Peyer's patch (tissue), 4 donors: ENCODE measurements at regions not wholly inside any gene's neighbourhood (a gene's known extent, or its start where the extent isn't known, plus 50 kb on each side); places are given as distances from the start of the nearest gene placed in this dataset.
"Not testable (repeated sequence)": the region's sequence is repeated elsewhere in the genome, so short reads cannot be mapped to it uniquely, and the experiment has no call there.

ENCODE experiments used
- DNase-seq, 3 donors: peaks; one replicate each; pipeline ENCODE4 v3.0.0-alpha.2; 2017 to 2019
- H3K27ac ChIP-seq, 4 donors: fragments of 200-600 bp; sonication (generic); one replicate each; pipeline ENCODE4 v1.5.1; 2016 to 2019
- H3K27me3 ChIP-seq, 2 donors: fragments of 200-600 bp; sonication (generic); one replicate each; pipeline ENCODE4 v1.5.1; 2019
- H3K36me3 ChIP-seq, 3 donors: fragments of 200-600 bp; sonication (generic); one replicate each; pipeline ENCODE4 v1.5.1; 2016 to 2019
- H3K4me1 ChIP-seq, 4 donors: fragments of 200-600 bp; sonication (generic); one replicate each; pipeline ENCODE4 v1.5.1; 2016 to 2019
- H3K4me3 ChIP-seq, 4 donors: fragments of 200-600 bp; sonication (generic); 1 replicate in 3 of 4; 2 replicates in 1 of 4; pipeline ENCODE4 v1.5.1; 2016 to 2019; ENCODE audit warnings: mild to moderate bottlenecking in 1 of 4
- H3K9me3 ChIP-seq, 4 donors: fragments of 200-600 bp; sonication (generic); one replicate each; pipeline ENCODE4 v1.5.1; 2016 to 2019; ENCODE audit warnings: mild to moderate bottlenecking in 1 of 4
- CTCF ChIP-seq, 6 experiments: fragments of 450-650 bp in 4 of 6; fragments of 200-600 bp in 2 of 6; sonication (generic) in 1 of 6; IDR thresholded peaks; one replicate each; pipeline ENCODE4 v1.5.1; 2017 to 2019; ENCODE audit warnings: antibody characterized with exemption in 6 of 6, mild to moderate bottlenecking in 3 of 6, moderate library complexity in 1 of 6
- POLR2A ChIP-seq, 2 donors: fragments of 450-650 bp; IDR thresholded peaks; one replicate each; pipeline ENCODE4 v1.5.1; 2017; ENCODE audit warnings: antibody characterized with exemption in 2 of 2, mild to moderate bottlenecking in 2 of 2, moderate library complexity in 2 of 2

DNA sequence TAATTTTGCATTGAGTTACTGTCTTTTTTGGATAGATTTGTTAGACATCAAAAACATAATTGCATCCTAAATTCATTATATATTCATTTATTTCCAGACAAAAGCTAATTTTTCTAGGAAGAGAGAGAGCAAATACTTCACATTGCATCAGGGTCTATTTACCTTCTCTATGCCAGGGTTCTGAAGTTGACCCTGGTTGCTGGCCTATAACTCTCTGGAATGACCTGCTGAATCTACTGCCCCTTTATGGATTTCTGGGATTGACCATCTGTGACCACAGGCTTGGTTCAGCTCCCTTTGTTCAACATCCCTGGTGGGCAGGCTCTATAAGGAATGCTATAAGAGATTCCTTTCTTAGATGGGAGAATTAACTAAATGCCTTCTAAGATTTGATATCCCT lies 414.8 kb upstream of the STXBP6 start:
- DNase-seq = no peak
- no peaks in the 10 kb centered on the region for H3K4me1 ChIP-seq
- no peak overlapping the region for H3K4me3 ChIP-seq
- no peaks in the 10 kb centered on the region for H3K9me3 ChIP-seq
- TF ChIP-seq POLR2A (IDR thresholded peaks at IDR 0.05) = no peak
- TF ChIP-seq CTCF (IDR thresholded peaks at IDR 0.05) = no peak
- no peaks in the 10 kb centered on the region for H3K36me3 ChIP-seq
- no peaks in the 10 kb centered on the region for H3K27me3 ChIP-seq
- no peak overlapping the region for H3K27ac ChIP-seq

DNA sequence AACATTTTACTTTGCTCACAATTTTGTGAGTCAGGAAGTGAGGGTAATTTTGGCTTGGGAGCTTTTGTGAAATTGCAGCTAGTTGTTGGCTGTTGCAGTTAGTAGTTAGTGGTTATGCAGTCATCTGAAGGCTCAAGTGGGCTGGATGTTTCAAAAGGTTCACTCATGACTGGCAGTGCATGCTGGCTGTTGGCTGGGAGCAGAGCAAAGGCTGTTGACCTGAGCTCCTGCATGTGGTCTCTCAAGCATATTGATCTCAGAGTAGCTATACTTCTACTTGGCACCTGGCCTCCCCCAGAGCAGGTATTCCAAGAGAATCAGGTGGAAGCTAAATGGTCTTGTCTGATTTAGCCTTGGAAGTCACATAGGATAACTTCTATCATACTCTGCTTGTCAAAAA lies 414.1 kb upstream of the STXBP6 start:
- no peaks in the 10 kb centered on the region for H3K9me3 ChIP-seq
- H3K36me3 ChIP-seq = no peaks in the 10 kb centered on the region
- H3K27me3 ChIP-seq = no peaks in the 10 kb centered on the region
- H3K4me3 ChIP-seq = no peak overlapping the region
- no peak for DNase-seq
- TF ChIP-seq POLR2A (IDR thresholded peaks at IDR 0.05) = no peak
- TF ChIP-seq CTCF (IDR thresholded peaks at IDR 0.05) = no peak
- no peaks in the 10 kb centered on the region for H3K4me1 ChIP-seq
- no peak overlapping the region for H3K27ac ChIP-seq

DNA sequence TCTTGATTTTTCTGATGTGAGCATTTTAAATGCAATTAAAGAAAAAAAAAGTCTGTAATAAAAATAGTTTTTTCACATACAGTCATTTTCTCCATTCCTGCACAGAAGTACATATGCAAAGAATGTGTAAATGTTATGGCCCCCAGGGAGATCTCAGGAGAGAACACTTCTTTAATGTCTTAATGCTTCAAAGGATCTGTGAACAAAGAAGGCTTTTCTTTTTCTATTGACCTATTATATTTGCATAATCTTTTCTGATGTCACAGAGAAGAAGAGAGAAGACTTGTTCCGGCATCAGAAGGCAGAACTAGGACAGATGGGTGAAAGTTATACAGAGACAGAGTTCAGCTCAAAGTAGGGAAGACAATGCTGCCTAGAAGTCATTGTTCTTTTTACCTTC lies 413.5 kb upstream of the STXBP6 start:
- Histone ChIP-seq H3K4me3 (no peak overlapping the region), H3K27ac (no peak overlapping the region), H3K9me3 (no peaks in the 10 kb centered on the region), H3K4me1 (no peaks in the 10 kb centered on the region), H3K36me3 (no peaks in the 10 kb centered on the region), H3K27me3 (no peaks in the 10 kb centered on the region)
- TF ChIP-seq POLR2A (IDR thresholded peaks at IDR 0.05) (no peak), CTCF (IDR thresholded peaks at IDR 0.05) (no peak)
- DNase-seq = no peak

- Histone ChIP-seq H3K9me3 (no peaks in the 10 kb centered on the region), H3K27ac (no peak overlapping the region), H3K27me3 (no peaks in the 10 kb centered on the region), H3K4me1 (no peaks in the 10 kb centered on the region), H3K36me3 (no peaks in the 10 kb centered on the region), H3K4me3 (no peak overlapping the region)
- TF ChIP-seq POLR2A (IDR thresholded peaks at IDR 0.05) = no peak
- DNase-seq = no peak
Observed at GRCh38 chr14:25461780-25462179, 411.8 kb upstream of the STXBP6 start.

GRCh38 chr14:25444381-25444780 lies 394.4 kb upstream of the STXBP6 start:
- H3K9me3 ChIP-seq = no peaks in the 10 kb centered on the region
- no peak for TF ChIP-seq CTCF (IDR thresholded peaks at IDR 0.05)
- no peak for TF ChIP-seq POLR2A (IDR thresholded peaks at IDR 0.05)
- H3K27me3 ChIP-seq = no peaks in the 10 kb centered on the region
- no peak overlapping the region for H3K27ac ChIP-seq
- no peak for DNase-seq
- no peaks in the 10 kb centered on the region for H3K36me3 ChIP-seq
- no peaks in the 10 kb centered on the region for H3K4me1 ChIP-seq
- H3K4me3 ChIP-seq = no peak overlapping the region

DNA sequence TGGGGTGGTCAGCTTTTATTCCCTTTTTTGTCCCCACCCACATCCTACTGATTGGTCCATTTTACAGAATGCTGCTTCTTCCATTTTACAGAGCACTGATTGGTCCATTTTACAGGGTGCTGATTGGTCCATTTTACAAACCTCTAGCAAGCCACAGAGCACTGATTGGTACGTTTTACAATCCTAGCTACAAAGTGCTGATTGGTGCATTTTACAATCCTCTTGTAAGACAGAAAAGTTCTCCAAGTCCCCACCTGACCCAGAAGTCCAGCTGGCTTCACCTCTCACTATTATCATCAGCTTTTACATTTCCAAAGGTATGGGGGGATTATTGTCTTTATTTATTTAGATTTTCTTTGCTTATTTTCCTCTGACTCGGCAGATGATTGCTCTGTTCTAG lies 390.4 kb upstream of the STXBP6 start:
- H3K4me1 ChIP-seq, H3K9me3 ChIP-seq, H3K4me3 ChIP-seq, H3K27ac ChIP-seq, H3K36me3 ChIP-seq, H3K27me3 ChIP-seq, DNase-seq: not testable (repeated sequence)

GRCh38 chr14:25436906-25437305 lies 387.0 kb upstream of the STXBP6 start:
- no peaks in the 10 kb centered on the region for H3K4me1 ChIP-seq
- H3K27me3 ChIP-seq = no peaks in the 10 kb centered on the region
- no peaks in the 10 kb centered on the region for H3K36me3 ChIP-seq
- H3K9me3 ChIP-seq = no peaks in the 10 kb centered on the region
- no peak for TF ChIP-seq POLR2A (IDR thresholded peaks at IDR 0.05)
- no peak overlapping the region for H3K4me3 ChIP-seq
- H3K27ac ChIP-seq = no peak overlapping the region
- DNase-seq = no peak
